ENCODE measurements at regions not wholly inside any gene's neighbourhood (a gene's known extent, or its start where the extent isn't known, plus 50 kb on each side); places are given as distances from the start of the nearest gene placed in this dataset.

- no peaks in the 10 kb centered on the region for H3K4me1 Mint-ChIP-seq
- no peak overlapping the region for H4K8ac ChIP-seq (replicated peaks; ENCODE audit: insufficient read length, low read depth, low read length)
- no peak overlapping the region for H2BK12ac ChIP-seq (ENCODE audit: insufficient read length, low read depth, low read length)
- no peak overlapping the region for H3T11ph ChIP-seq (ENCODE audit: low read length)
- no peak overlapping the region for H3K4ac ChIP-seq (ENCODE audit: low read depth, low read length)
- WGBS (ENCODE audit: extremely low coverage, insufficient read length, low lambda C conversion rate): no CpG with 5 or more reads among the region's 2 CpGs
- H4K91ac ChIP-seq (ENCODE audit: insufficient read length, low read depth, low read length): no peak overlapping the region
- H3K9ac ChIP-seq (ENCODE audit: extremely low read depth, insufficient read length, low read length): no peak overlapping the region
- no peaks in the 10 kb centered on the region for H3K23me2 ChIP-seq (ENCODE audit: insufficient read length, low read depth, low read length, poor library complexity, severe bottlenecking)
- H3K9me3 ChIP-seq (ENCODE audit: control insufficient read depth, low read depth, low read length): no peaks in the 10 kb centered on the region
- H3K56ac ChIP-seq (ENCODE audit: insufficient read length, low read depth, low read length): no peak overlapping the region
- H3K18ac ChIP-seq (ENCODE audit: insufficient read length, low read depth, low read length): no peak overlapping the region
- no peaks in the 10 kb centered on the region for H3K79me2 ChIP-seq (ENCODE audit: insufficient read depth, low read length)
- H4K20me1 ChIP-seq (ENCODE audit: control insufficient read depth, insufficient read depth, insufficient read length): no peaks in the 10 kb centered on the region
- no peak overlapping the region for H2BK15ac ChIP-seq (ENCODE audit: low read depth, low read length)
- no peak for TF ChIP-seq CTCF (conservative IDR thresholded peaks at IDR 0.05)
- H2AK5ac ChIP-seq (ENCODE audit: insufficient read length, low read length): no peak overlapping the region
- DNase-seq: no peak
- H3K4me1 ChIP-seq (ENCODE audit: insufficient read depth, low read length): no peaks in the 10 kb centered on the region
- no peak overlapping the region for H3K14ac ChIP-seq (ENCODE audit: insufficient read depth, low read length)
- no peak overlapping the region for H3K4me2 ChIP-seq (ENCODE audit: insufficient read depth, insufficient read length, low read length)
- H2AFZ ChIP-seq (ENCODE audit: low read length): no peak overlapping the region
- no peaks in the 10 kb centered on the region for H3K79me1 ChIP-seq (ENCODE audit: insufficient read depth, low read depth, low read length, poor library complexity, severe bottlenecking)
- no peaks in the 10 kb centered on the region for H3K27me3 Mint-ChIP-seq (ENCODE audit: low read depth)
- no peaks in the 10 kb centered on the region for H3K36me3 Mint-ChIP-seq (ENCODE audit: insufficient read depth in 1 of 3, low read depth in 3 of 3)
- H3K27ac ChIP-seq (ENCODE audit: insufficient read length, low read depth, low read length): no peak overlapping the region
- H2BK20ac ChIP-seq (ENCODE audit: low read depth, low read length, poor library complexity, severe bottlenecking): no peak overlapping the region
- H3K27ac Mint-ChIP-seq: no peak overlapping the region; a peak in 1 of 7 replicates
- no peak overlapping the region for H3K4me3 Mint-ChIP-seq
- H2BK5ac ChIP-seq (ENCODE audit: insufficient read length, low read length): no peak overlapping the region
- H4K5ac ChIP-seq (ENCODE audit: insufficient read length, low read depth, low read length): no peak overlapping the region
- no peak overlapping the region for H3K23ac ChIP-seq (ENCODE audit: insufficient read length, low read depth, low read length)
- no peaks in the 10 kb centered on the region for H3K9me3 Mint-ChIP-seq
- H2BK120ac ChIP-seq (ENCODE audit: low read depth, low read length, poor library complexity, severe bottlenecking): no peak overlapping the region
- H3K27me3 ChIP-seq (ENCODE audit: insufficient read depth, low read length): no peaks in the 10 kb centered on the region
Observed at GRCh38 chr16:64362193-64362592, 759.7 kb downstream of the CDH11 start.

Measured in H9 (cell line).